ENCODE measurements at regions not wholly inside any gene's neighbourhood (a gene's known extent, or its start where the extent isn't known, plus 50 kb on each side); places are given as distances from the start of the nearest gene placed in this dataset.

- TF ChIP-seq CTCF (IDR thresholded peaks at IDR 0.05; ENCODE audit: insufficient read depth, low read length, poor library complexity, severe bottlenecking): no peak
- TF ChIP-seq EZH2phosphoT487 (conservative IDR thresholded peaks at IDR 0.05; ENCODE audit: low read length): no peak
Measured at GRCh38 chr6:48713612-48714011, 602.6 kb upstream of the PTCHD4 start.
